Neural crest cell (in vitro differentiated cells): ENCODE measurements at regions not wholly inside any gene's neighbourhood (a gene's known extent, or its start where the extent isn't known, plus 50 kb on each side); places are given as distances from the start of the nearest gene placed in this dataset.

Experiments
- DNase-seq: peaks from one replicate; pipeline ENCODE4 v3.0.0; 2021; ENCODE audit warnings: low read depth, mixed read lengths, low spot score
- H3K27ac Mint-ChIP-seq: one replicate; pipeline ENCODE4 v1.8.0; 2021; ENCODE audit warnings: mild to moderate bottlenecking, mixed read lengths; ENCODE audit not compliant: unreplicated experiment
- H3K27me3 Mint-ChIP-seq: 2 replicates; pipeline ENCODE4 v1.8.0; 2021; ENCODE audit warnings: low read depth, mild to moderate bottlenecking, mixed read lengths
- H3K36me3 Mint-ChIP-seq: 2 replicates; pipeline ENCODE4 v1.8.0; 2021; ENCODE audit warnings: low read depth, mild to moderate bottlenecking, mixed read lengths
- H3K4me1 Mint-ChIP-seq: 2 replicates; pipeline ENCODE4 v1.8.0; 2021; ENCODE audit warnings: mixed read lengths
- H3K4me3 Mint-ChIP-seq: one replicate; pipeline ENCODE4 v1.8.0; 2021; ENCODE audit warnings: mild to moderate bottlenecking, mixed read lengths
- H3K9me3 Mint-ChIP-seq: 2 replicates; pipeline ENCODE4 v1.8.0; 2021; ENCODE audit warnings: mixed read lengths
- CTCF ChIP-seq: fragments of 200-600 bp; sonication (generic); conservative IDR thresholded peaks from 2 replicates; pipeline ENCODE4 v1.5.0; 2021; ENCODE audit warnings: antibody characterized with exemption, mild to moderate bottlenecking

DNA sequence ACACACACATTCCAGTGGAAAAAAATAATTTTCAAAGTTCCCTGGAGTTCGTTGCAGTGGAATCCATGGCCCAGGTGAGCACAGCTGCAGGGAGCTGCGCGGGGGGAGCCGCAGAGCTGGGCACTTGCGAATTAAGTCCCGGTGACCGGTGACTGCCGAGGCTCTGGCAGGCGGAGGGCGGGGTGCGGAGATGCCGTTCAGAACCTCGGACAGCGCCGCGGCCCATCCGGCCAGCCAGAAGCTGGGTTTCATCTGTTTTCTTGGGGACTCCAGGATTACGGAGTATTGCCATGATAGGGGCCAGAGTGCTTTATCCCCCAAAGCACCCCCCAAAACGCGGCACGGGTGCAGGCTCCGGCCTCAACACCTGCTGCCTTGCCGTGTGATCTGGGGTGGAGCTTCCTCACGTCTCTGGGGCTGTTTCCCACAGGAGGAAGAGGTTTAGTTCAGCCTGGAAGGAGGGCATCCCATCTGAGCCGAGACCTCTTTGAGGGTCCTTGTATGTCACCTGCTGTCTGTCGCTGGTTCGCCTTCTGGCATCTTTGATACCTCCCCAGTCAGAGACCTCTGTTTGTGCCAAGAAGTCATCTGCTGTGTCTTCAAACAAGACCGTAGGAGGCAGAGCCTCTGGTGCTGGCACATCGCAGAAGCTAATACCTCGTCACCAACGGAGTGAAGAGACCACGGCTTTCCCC is 99.4 kb downstream of the YTHDF1 start:
- DNase-seq, result peak; percentile 66
- peaks cover 3% of the 10 kb centered on the region for H3K9me3 Mint-ChIP-seq
- no peak overlapping the region for H3K4me3 Mint-ChIP-seq
- peaks cover 61% of the 10 kb centered on the region for H3K27me3 Mint-ChIP-seq
- TF ChIP-seq CTCF, result no peak
- no peak overlapping the region for H3K27ac Mint-ChIP-seq
- no peaks in the 10 kb centered on the region for H3K36me3 Mint-ChIP-seq
- no peaks in the 10 kb centered on the region for H3K4me1 Mint-ChIP-seq

DNA sequence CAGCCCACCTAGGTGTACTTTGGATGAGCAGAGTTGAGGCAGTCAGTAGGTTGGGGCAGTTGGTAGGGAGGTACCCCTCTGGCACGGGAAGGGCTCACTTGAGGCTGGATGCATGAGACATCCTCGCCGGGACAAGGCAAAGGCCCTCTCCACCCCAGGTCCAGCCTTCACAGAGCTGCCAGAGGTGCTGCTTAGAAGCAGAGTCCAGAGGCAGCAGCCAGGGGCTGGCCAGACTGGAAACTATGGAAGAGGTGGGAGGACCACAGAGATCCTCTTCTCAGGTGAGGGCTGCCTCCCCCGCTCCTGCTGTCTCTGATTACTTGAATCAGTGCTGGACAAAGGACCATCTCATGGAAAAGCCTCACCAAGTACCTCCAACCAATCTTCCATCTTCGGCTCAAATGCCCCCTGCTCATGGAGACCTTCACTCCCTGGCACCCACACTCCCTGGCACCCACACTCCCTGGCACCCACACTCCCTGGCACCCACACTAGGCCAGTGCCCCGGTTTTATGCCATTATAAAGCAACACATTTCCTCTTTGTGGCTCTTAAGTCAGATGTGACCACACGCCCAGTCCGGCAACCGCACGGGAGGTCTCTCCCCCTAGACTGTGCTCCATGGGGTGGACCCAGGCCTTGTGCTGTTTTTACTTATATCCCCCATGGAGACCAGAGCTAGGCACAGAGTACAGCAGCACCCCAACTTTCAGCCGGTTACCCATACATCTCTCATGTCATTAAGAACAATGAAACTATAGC is 100.1 kb downstream of the YTHDF1 start:
- DNase-seq, result no peak
- Mint-ChIP-seq H3K36me3 (no peaks in the 10 kb centered on the region), H3K9me3 (peaks cover 5% of the 10 kb centered on the region), H3K4me3 (no peak overlapping the region), H3K4me1 (no peaks in the 10 kb centered on the region), H3K27me3 (peaks cover 67% of the 10 kb centered on the region), H3K27ac (no peak overlapping the region)
- no peak for TF ChIP-seq CTCF

GRCh38 chr20:63114693-63115311 is 101.1 kb downstream of the YTHDF1 start:
- TF ChIP-seq CTCF, result no peak
- Mint-ChIP-seq H3K4me1 (no peaks in the 10 kb centered on the region), H3K36me3 (no peaks in the 10 kb centered on the region), H3K4me3 (no peak overlapping the region), H3K27ac (no peak overlapping the region), H3K27me3 (peaks cover 77% of the 10 kb centered on the region), H3K9me3 (peaks cover 8% of the 10 kb centered on the region)
- no peak for DNase-seq

- H3K27me3 Mint-ChIP-seq, result peaks cover 83% of the 10 kb centered on the region
These were observed 101.8 kb downstream of the YTHDF1 start for GRCh38 chr20:63114006-63114692.

More at GRCh38 chr20:63114006-63114692, 101.8 kb downstream of the YTHDF1 start:
- Mint-ChIP-seq H3K4me1 (no peaks in the 10 kb centered on the region), H3K9me3 (peaks cover 11% of the 10 kb centered on the region), H3K36me3 (no peaks in the 10 kb centered on the region), H3K27ac (no peak overlapping the region), H3K4me3 (no peak overlapping the region)
- no peak for TF ChIP-seq CTCF
- no peak for DNase-seq
